Thymus (tissue), 11 donors: ENCODE measurements at regions not wholly inside any gene's neighbourhood (a gene's known extent, or its start where the extent isn't known, plus 50 kb on each side); places are given as distances from the start of the nearest gene placed in this dataset.

Source experiments
- DNase-seq, 9 donors: peaks; one replicate each; pipeline ENCODE4 v3.0.0-alpha.2; 2013; ENCODE audit warnings: low spot score in 9 of 9, low read depth in 6 of 9, missing footprints in 1 of 9
- H3K27ac ChIP-seq, 2 donors: one replicate each; pipeline ENCODE4 v1.5.1; 2013; ENCODE audit warnings: control low read depth in 1 of 2, low read depth in 1 of 2, low read length in 1 of 2, mild to moderate bottlenecking in 1 of 2, moderate library complexity in 1 of 2
- H3K27me3 ChIP-seq, 2 donors: one replicate each; pipeline ENCODE4 v1.5.1; 2013; ENCODE audit warnings: low read length in 1 of 2; ENCODE audit not compliant: control insufficient read depth in 2 of 2, insufficient read depth in 1 of 2
- H3K36me3 ChIP-seq, 2 donors: one replicate each; pipeline ENCODE4 v1.5.1; 2013; ENCODE audit warnings: low read length in 1 of 2, mild to moderate bottlenecking in 1 of 2, moderate library complexity in 1 of 2; ENCODE audit not compliant: control insufficient read depth in 2 of 2, insufficient read depth in 2 of 2
- H3K4me1 ChIP-seq, 2 donors: one replicate each; pipeline ENCODE4 v1.5.1; 2013; ENCODE audit warnings: low read length in 2 of 2; ENCODE audit not compliant: control insufficient read depth in 2 of 2, insufficient read depth in 2 of 2
- H3K4me3 ChIP-seq, 2 donors: one replicate each; pipeline ENCODE4 v1.5.1; 2013; ENCODE audit warnings: low read length in 2 of 2, control low read depth in 1 of 2, mild to moderate bottlenecking in 1 of 2
- H3K9me3 ChIP-seq, 2 donors: one replicate each; pipeline ENCODE4 v1.5.1; 2013; ENCODE audit warnings: low read length in 1 of 2, mild to moderate bottlenecking in 1 of 2; ENCODE audit not compliant: control insufficient read depth in 2 of 2, insufficient read depth in 1 of 2
- WGBS: extraction: QIAGEN DNeasy Blood & Tissue Kit; methylation state at CpG from one replicate; pipeline ENCODE4 v1.1.7; 2013; 5-methylcytosine and 5-hydroxymethylcytosine counted together
- donor health status: healthy.

GRCh38 chr13:104757712-104758111 is 1691.5 kb upstream of the SLC10A2 start:
- Histone ChIP-seq H3K27me3 (no peaks in the 10 kb centered on the region), H3K27ac (no peak overlapping the region), H3K4me3 (no peak overlapping the region), H3K9me3 (no peaks in the 10 kb centered on the region), H3K4me1 (no peaks in the 10 kb centered on the region), H3K36me3 (no peaks in the 10 kb centered on the region)
- 94% methylated on average over 3 of the region's 3 CpGs for WGBS
- DNase-seq: no peak

- H3K4me1 ChIP-seq: no peaks in the 10 kb centered on the region
- H3K27ac ChIP-seq: no peak overlapping the region
- no peaks in the 10 kb centered on the region for H3K9me3 ChIP-seq
- no peaks in the 10 kb centered on the region for H3K36me3 ChIP-seq
- DNase-seq: no peak
- no peaks in the 10 kb centered on the region for H3K27me3 ChIP-seq
- WGBS: 97% methylated on average over 2 of the region's 2 CpGs
- H3K4me3 ChIP-seq: no peak overlapping the region
Observed at GRCh38 chr13:104750377-104750776, 1684.2 kb upstream of the SLC10A2 start.

- Histone ChIP-seq H3K27ac (no peak overlapping the region), H3K9me3 (no peaks in the 10 kb centered on the region), H3K4me1 (no peaks in the 10 kb centered on the region), H3K36me3 (no peaks in the 10 kb centered on the region), H3K27me3 (no peaks in the 10 kb centered on the region), H3K4me3 (no peak overlapping the region)
- WGBS: 92% methylated on average over 7 of the region's 7 CpGs
- DNase-seq: no peak
Observed at GRCh38 chr13:104740641-104741222, 1674.5 kb upstream of the SLC10A2 start.

GRCh38 chr13:104737713-104738112 is 1671.5 kb upstream of the SLC10A2 start:
- Histone ChIP-seq H3K4me1 (peaks cover 0 to 2% of the 10 kb centered on the region in 2 donors), H3K36me3 (no peaks in the 10 kb centered on the region), H3K27me3 (no peaks in the 10 kb centered on the region), H3K27ac (no peak overlapping the region), H3K4me3 (no peak overlapping the region), H3K9me3 (no peaks in the 10 kb centered on the region)
- WGBS: 97% methylated on average over 6 of the region's 6 CpGs
- no peak for DNase-seq

- H3K27ac ChIP-seq: peak overlapping the region in 1 of 2 donors; percentile 48
- no peaks in the 10 kb centered on the region for H3K36me3 ChIP-seq
- no peak overlapping the region for H3K4me3 ChIP-seq
- no peaks in the 10 kb centered on the region for H3K27me3 ChIP-seq
- WGBS: 40% methylated on average over 1 of the region's 1 CpG
- H3K4me1 ChIP-seq: peaks cover 0 to 3% of the 10 kb centered on the region in 2 donors
- peak in 6 of 9 donors; percentile 1 to 55 (median 22) for DNase-seq
- H3K9me3 ChIP-seq: no peaks in the 10 kb centered on the region
Observed at GRCh38 chr13:104733427-104733826, 1667.2 kb upstream of the SLC10A2 start.

- Histone ChIP-seq H3K27me3 (no peaks in the 10 kb centered on the region), H3K4me3 (no peak overlapping the region), H3K4me1 (peaks cover 6 to 8% of the 10 kb centered on the region in 2 donors), H3K27ac (peak overlapping the region in 1 of 2 donors; percentile 16), H3K36me3 (no peaks in the 10 kb centered on the region), H3K9me3 (peaks cover 0 to 8% of the 10 kb centered on the region in 2 donors)
- DNase-seq: peak in 6 of 9 donors; percentile 40 to 76 (median 46)
Observed at GRCh38 chr13:104715111-104715510, 1648.9 kb upstream of the SLC10A2 start.

- Histone ChIP-seq H3K9me3 (no peaks in the 10 kb centered on the region), H3K27ac (no peak overlapping the region), H3K4me3 (no peak overlapping the region), H3K4me1 (no peaks in the 10 kb centered on the region), H3K36me3 (no peaks in the 10 kb centered on the region), H3K27me3 (no peaks in the 10 kb centered on the region)
- WGBS: 97% methylated on average over 7 of the region's 7 CpGs
- no peak for DNase-seq
Observed at GRCh38 chr13:104705031-104705750, 1639.0 kb upstream of the SLC10A2 start.

- Histone ChIP-seq H3K4me3 (no peak overlapping the region), H3K36me3 (no peaks in the 10 kb centered on the region), H3K4me1 (no peaks in the 10 kb centered on the region), H3K27ac (no peak overlapping the region), H3K27me3 (no peaks in the 10 kb centered on the region), H3K9me3 (no peaks in the 10 kb centered on the region)
- 48% methylated on average over 3 of the region's 3 CpGs for WGBS
- DNase-seq: no peak
Observed at GRCh38 chr13:104701591-104701990, 1635.4 kb upstream of the SLC10A2 start.

- no peak for DNase-seq
- Histone ChIP-seq H3K9me3 (peaks cover 0 to 3% of the 10 kb centered on the region in 2 donors), H3K27ac (no peak overlapping the region), H3K4me1 (no peaks in the 10 kb centered on the region), H3K4me3 (no peak overlapping the region), H3K27me3 (no peaks in the 10 kb centered on the region), H3K36me3 (no peaks in the 10 kb centered on the region)
Observed at GRCh38 chr13:104694397-104694796, 1628.2 kb upstream of the SLC10A2 start.
